Upper lobe of left lung (tissue), 4 donors: ENCODE measurements at regions not wholly inside any gene's neighbourhood (a gene's known extent, or its start where the extent isn't known, plus 50 kb on each side); places are given as distances from the start of the nearest gene placed in this dataset.

Experiments used
- EP300 ChIP-seq, 4 donors: sonication (generic); formaldehyde crosslinking; IDR thresholded peaks; one replicate each; pipeline ENCODE4 v1.5.1; 2017; ENCODE audit warnings: antibody characterized with exemption in 4 of 4, control low read depth in 2 of 4
- TF ChIP-seq, protein P1 (sequence below), 6 experiments: fragments of 450-650 bp in 4 of 6; fragments of 200-600 bp in 2 of 6; sonication (generic) in 2 of 6; IDR thresholded peaks; one replicate each; pipeline ENCODE4 v1.5.1; 2016 to 2019; ENCODE audit warnings: antibody characterized with exemption in 6 of 6

DNA sequence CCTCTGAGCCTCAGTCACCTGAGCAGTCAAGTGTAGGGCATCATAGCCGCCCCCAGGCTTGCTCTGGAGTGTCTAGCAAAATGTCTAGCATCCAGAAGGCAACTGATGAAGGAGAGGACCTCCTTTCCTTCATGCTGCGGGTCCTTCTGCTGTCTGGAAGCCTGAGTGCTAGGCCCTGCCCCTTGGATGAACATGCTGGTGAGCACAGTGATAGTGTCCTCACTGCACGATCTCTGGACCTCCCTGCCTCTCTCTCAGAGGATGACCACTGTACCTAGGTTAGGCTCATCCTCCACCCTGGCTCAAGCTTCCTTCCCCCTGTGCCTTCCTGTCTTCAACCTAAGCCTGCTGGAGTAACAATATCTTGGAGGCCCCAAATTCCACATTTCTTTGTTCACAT, 128.6 kb downstream of the TENT5C start:
- TF ChIP-seq, protein P1, sequence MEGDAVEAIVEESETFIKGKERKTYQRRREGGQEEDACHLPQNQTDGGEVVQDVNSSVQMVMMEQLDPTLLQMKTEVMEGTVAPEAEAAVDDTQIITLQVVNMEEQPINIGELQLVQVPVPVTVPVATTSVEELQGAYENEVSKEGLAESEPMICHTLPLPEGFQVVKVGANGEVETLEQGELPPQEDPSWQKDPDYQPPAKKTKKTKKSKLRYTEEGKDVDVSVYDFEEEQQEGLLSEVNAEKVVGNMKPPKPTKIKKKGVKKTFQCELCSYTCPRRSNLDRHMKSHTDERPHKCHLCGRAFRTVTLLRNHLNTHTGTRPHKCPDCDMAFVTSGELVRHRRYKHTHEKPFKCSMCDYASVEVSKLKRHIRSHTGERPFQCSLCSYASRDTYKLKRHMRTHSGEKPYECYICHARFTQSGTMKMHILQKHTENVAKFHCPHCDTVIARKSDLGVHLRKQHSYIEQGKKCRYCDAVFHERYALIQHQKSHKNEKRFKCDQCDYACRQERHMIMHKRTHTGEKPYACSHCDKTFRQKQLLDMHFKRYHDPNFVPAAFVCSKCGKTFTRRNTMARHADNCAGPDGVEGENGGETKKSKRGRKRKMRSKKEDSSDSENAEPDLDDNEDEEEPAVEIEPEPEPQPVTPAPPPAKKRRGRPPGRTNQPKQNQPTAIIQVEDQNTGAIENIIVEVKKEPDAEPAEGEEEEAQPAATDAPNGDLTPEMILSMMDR (IDR thresholded peaks at IDR 0.05): no peak
- no peak for TF ChIP-seq EP300 (IDR thresholded peaks at IDR 0.05)
